OCI-LY3 (cell line): ENCODE measurements at regions not wholly inside any gene's neighbourhood (a gene's known extent, or its start where the extent isn't known, plus 50 kb on each side); places are given as distances from the start of the nearest gene placed in this dataset.

Experiments
- CTCF ChIP-seq: fragments of 200-600, 300-600 bp; sonication (generic); IDR thresholded peaks from 2 replicates; pipeline ENCODE4 v1.5.1; 2014; ENCODE audit warnings: antibody characterized with exemption, low read length, low read depth
- EZH2phosphoT487 ChIP-seq: fragments of 200-600 bp; shearing (Covaris generic); IDR thresholded peaks from 2 replicates; pipeline ENCODE4 v1.6.1; 2018; ENCODE audit warnings: antibody characterized with exemption, mixed run types, low read depth

- TF ChIP-seq CTCF (no peak), EZH2phosphoT487 (no peak)
These were observed 852.8 kb upstream of the CTNND2 start for GRCh38 chr5:12757035-12757434.
